ENCODE measurements at regions not wholly inside any gene's neighbourhood (a gene's known extent, or its start where the extent isn't known, plus 50 kb on each side); places are given as distances from the start of the nearest gene placed in this dataset.

GRCh38 chr9:88053856-88054501, 79.6 kb upstream of the CDK20 start:
- H3K9ac ChIP-seq (ENCODE audit: low read length), result no peak overlapping the region
- H3K4me1 ChIP-seq (ENCODE audit: control insufficient read depth, insufficient read depth, low read length), result no peaks in the 10 kb centered on the region
- H3K36me3 ChIP-seq (ENCODE audit: control insufficient read depth, insufficient read depth, low read length), result no peaks in the 10 kb centered on the region
- H3K27me3 ChIP-seq (ENCODE audit: control insufficient read depth, insufficient read depth, low read length), result no peaks in the 10 kb centered on the region
- H3K4me3 ChIP-seq (ENCODE audit: low read length), result no peak overlapping the region
- H3K9me3 ChIP-seq (ENCODE audit: control insufficient read depth, low read length), result no peaks in the 10 kb centered on the region

GRCh38 chr9:88052321-88052965, 78.1 kb upstream of the CDK20 start:
- Histone ChIP-seq H3K27me3 (ENCODE audit: control insufficient read depth, insufficient read depth, low read length) (no peaks in the 10 kb centered on the region), H3K36me3 (ENCODE audit: control insufficient read depth, insufficient read depth, low read length) (no peaks in the 10 kb centered on the region), H3K9ac (ENCODE audit: low read length) (no peak overlapping the region), H3K4me3 (ENCODE audit: low read length) (no peak overlapping the region), H3K9me3 (ENCODE audit: control insufficient read depth, low read length) (no peaks in the 10 kb centered on the region), H3K4me1 (ENCODE audit: control insufficient read depth, insufficient read depth, low read length) (no peaks in the 10 kb centered on the region)

- Histone ChIP-seq H3K36me3 (ENCODE audit: control insufficient read depth, insufficient read depth, low read length) (no peaks in the 10 kb centered on the region), H3K27me3 (ENCODE audit: control insufficient read depth, insufficient read depth, low read length) (no peaks in the 10 kb centered on the region), H3K9me3 (ENCODE audit: control insufficient read depth, low read length) (no peaks in the 10 kb centered on the region), H3K9ac (ENCODE audit: low read length) (no peak overlapping the region), H3K4me1 (ENCODE audit: control insufficient read depth, insufficient read depth, low read length) (no peaks in the 10 kb centered on the region), H3K4me3 (ENCODE audit: low read length) (no peak overlapping the region)
These were observed 76.8 kb upstream of the CDK20 start for GRCh38 chr9:88051138-88051537.

GRCh38 chr9:88049677-88050307, 75.5 kb upstream of the CDK20 start:
- H3K4me3 ChIP-seq (ENCODE audit: low read length), result no peak overlapping the region
- H3K9ac ChIP-seq (ENCODE audit: low read length), result no peak overlapping the region
- H3K36me3 ChIP-seq (ENCODE audit: control insufficient read depth, insufficient read depth, low read length), result no peaks in the 10 kb centered on the region
- H3K9me3 ChIP-seq (ENCODE audit: control insufficient read depth, low read length), result no peaks in the 10 kb centered on the region
- no peaks in the 10 kb centered on the region for H3K4me1 ChIP-seq (ENCODE audit: control insufficient read depth, insufficient read depth, low read length)
- H3K27me3 ChIP-seq (ENCODE audit: control insufficient read depth, insufficient read depth, low read length), result no peaks in the 10 kb centered on the region

GRCh38 chr9:88046542-88046941, 72.2 kb upstream of the CDK20 start:
- no peaks in the 10 kb centered on the region for H3K36me3 ChIP-seq (ENCODE audit: control insufficient read depth, insufficient read depth, low read length)
- H3K4me3 ChIP-seq (ENCODE audit: low read length), result no peak overlapping the region
- no peaks in the 10 kb centered on the region for H3K9me3 ChIP-seq (ENCODE audit: control insufficient read depth, low read length)
- no peaks in the 10 kb centered on the region for H3K4me1 ChIP-seq (ENCODE audit: control insufficient read depth, insufficient read depth, low read length)
- H3K9ac ChIP-seq (ENCODE audit: low read length), result no peak overlapping the region
- H3K27me3 ChIP-seq (ENCODE audit: control insufficient read depth, insufficient read depth, low read length), result no peaks in the 10 kb centered on the region

GRCh38 chr9:88045686-88046085, 71.4 kb upstream of the CDK20 start:
- H3K4me1 ChIP-seq (ENCODE audit: control insufficient read depth, insufficient read depth, low read length), result no peaks in the 10 kb centered on the region
- no peaks in the 10 kb centered on the region for H3K9me3 ChIP-seq (ENCODE audit: control insufficient read depth, low read length)
- no peaks in the 10 kb centered on the region for H3K27me3 ChIP-seq (ENCODE audit: control insufficient read depth, insufficient read depth, low read length)
- no peak overlapping the region for H3K9ac ChIP-seq (ENCODE audit: low read length)
- H3K36me3 ChIP-seq (ENCODE audit: control insufficient read depth, insufficient read depth, low read length), result no peaks in the 10 kb centered on the region
- H3K4me3 ChIP-seq (ENCODE audit: low read length), result no peak overlapping the region

GRCh38 chr9:88044200-88044599, 69.9 kb upstream of the CDK20 start:
- Histone ChIP-seq H3K4me3 (ENCODE audit: low read length) (no peak overlapping the region), H3K9me3 (ENCODE audit: control insufficient read depth, low read length) (no peaks in the 10 kb centered on the region), H3K4me1 (ENCODE audit: control insufficient read depth, insufficient read depth, low read length) (no peaks in the 10 kb centered on the region)

GRCh38 chr9:88043647-88044046, 69.3 kb upstream of the CDK20 start:
- H3K27me3 ChIP-seq (ENCODE audit: control insufficient read depth, insufficient read depth, low read length), result no peaks in the 10 kb centered on the region

More at GRCh38 chr9:88044200-88044599, 69.9 kb upstream of the CDK20 start:
- Histone ChIP-seq H3K9ac (ENCODE audit: low read length) (no peak overlapping the region), H3K36me3 (ENCODE audit: control insufficient read depth, insufficient read depth, low read length) (no peaks in the 10 kb centered on the region), H3K27me3 (ENCODE audit: control insufficient read depth, insufficient read depth, low read length) (no peaks in the 10 kb centered on the region)

GRCh38 chr9:88041447-88041846, 67.1 kb upstream of the CDK20 start:
- no peak overlapping the region for H3K9ac ChIP-seq (ENCODE audit: low read length)
- no peaks in the 10 kb centered on the region for H3K4me1 ChIP-seq (ENCODE audit: control insufficient read depth, insufficient read depth, low read length)
- H3K27me3 ChIP-seq (ENCODE audit: control insufficient read depth, insufficient read depth, low read length), result no peaks in the 10 kb centered on the region
- H3K4me3 ChIP-seq (ENCODE audit: low read length), result no peak overlapping the region
- H3K36me3 ChIP-seq (ENCODE audit: control insufficient read depth, insufficient read depth, low read length), result no peaks in the 10 kb centered on the region
- H3K9me3 ChIP-seq (ENCODE audit: control insufficient read depth, low read length), result no peaks in the 10 kb centered on the region

More at GRCh38 chr9:88043647-88044046, 69.3 kb upstream of the CDK20 start:
- no peaks in the 10 kb centered on the region for H3K36me3 ChIP-seq (ENCODE audit: control insufficient read depth, insufficient read depth, low read length)
- no peaks in the 10 kb centered on the region for H3K9me3 ChIP-seq (ENCODE audit: control insufficient read depth, low read length)
- H3K9ac ChIP-seq (ENCODE audit: low read length), result no peak overlapping the region
- no peaks in the 10 kb centered on the region for H3K4me1 ChIP-seq (ENCODE audit: control insufficient read depth, insufficient read depth, low read length)
- H3K4me3 ChIP-seq (ENCODE audit: low read length), result no peak overlapping the region

- H3K9ac ChIP-seq (ENCODE audit: low read length), result no peak overlapping the region
- no peak overlapping the region for H3K4me3 ChIP-seq (ENCODE audit: low read length)
- no peaks in the 10 kb centered on the region for H3K36me3 ChIP-seq (ENCODE audit: control insufficient read depth, insufficient read depth, low read length)
- no peaks in the 10 kb centered on the region for H3K9me3 ChIP-seq (ENCODE audit: control insufficient read depth, low read length)
- no peaks in the 10 kb centered on the region for H3K4me1 ChIP-seq (ENCODE audit: control insufficient read depth, insufficient read depth, low read length)
- H3K27me3 ChIP-seq (ENCODE audit: control insufficient read depth, insufficient read depth, low read length), result no peaks in the 10 kb centered on the region
These were observed 63.0 kb upstream of the CDK20 start for GRCh38 chr9:88037285-88037845.

GRCh38 chr9:88034964-88035363, 60.6 kb upstream of the CDK20 start:
- H3K36me3 ChIP-seq (ENCODE audit: control insufficient read depth, insufficient read depth, low read length), result no peaks in the 10 kb centered on the region
- no peaks in the 10 kb centered on the region for H3K9me3 ChIP-seq (ENCODE audit: control insufficient read depth, low read length)
- H3K9ac ChIP-seq (ENCODE audit: low read length), result no peak overlapping the region
- no peak overlapping the region for H3K4me3 ChIP-seq (ENCODE audit: low read length)
- H3K4me1 ChIP-seq (ENCODE audit: control insufficient read depth, insufficient read depth, low read length), result no peaks in the 10 kb centered on the region
- no peaks in the 10 kb centered on the region for H3K27me3 ChIP-seq (ENCODE audit: control insufficient read depth, insufficient read depth, low read length)

- Histone ChIP-seq H3K4me3 (ENCODE audit: low read length) (no peak overlapping the region), H3K9ac (ENCODE audit: low read length) (no peak overlapping the region), H3K27me3 (ENCODE audit: control insufficient read depth, insufficient read depth, low read length) (no peaks in the 10 kb centered on the region), H3K4me1 (ENCODE audit: control insufficient read depth, insufficient read depth, low read length) (no peaks in the 10 kb centered on the region), H3K36me3 (ENCODE audit: control insufficient read depth, insufficient read depth, low read length) (no peaks in the 10 kb centered on the region), H3K9me3 (ENCODE audit: control insufficient read depth, low read length) (no peaks in the 10 kb centered on the region)
These were observed 59.0 kb upstream of the CDK20 start for GRCh38 chr9:88033359-88033702.

All from mucosa of stomach (tissue), 1 donor.